ENCODE measurements at regions not wholly inside any gene's neighbourhood (a gene's known extent, or its start where the extent isn't known, plus 50 kb on each side); places are given as distances from the start of the nearest gene placed in this dataset.

- no peak for DNase-seq
These were observed 233.9 kb downstream of the PTPRU start for GRCh38 chr1:29470087-29470787.

DNA sequence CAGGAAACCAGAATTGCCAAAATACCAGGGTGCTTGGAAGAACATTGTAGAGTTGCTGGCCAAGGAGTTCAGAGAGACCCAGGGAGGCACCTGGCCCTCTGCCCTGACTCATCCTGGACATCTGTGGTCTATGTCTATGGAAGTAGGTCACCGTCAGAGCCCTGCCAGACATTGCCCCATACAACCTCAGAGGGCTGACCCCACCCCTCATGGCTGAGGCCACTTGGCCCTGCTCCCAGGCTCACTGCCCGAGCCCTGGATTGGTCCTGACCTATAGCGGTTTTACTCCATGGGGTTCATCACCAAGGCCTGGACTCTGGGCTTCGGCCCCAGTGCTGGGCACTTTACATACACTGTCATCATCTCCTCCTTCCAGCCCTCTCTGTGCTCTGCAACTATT, 233.1 kb downstream of the PTPRU start:
- no peak overlapping the region for H3K9ac ChIP-seq (ENCODE audit: insufficient read depth in 1 of 2, low read length in 2 of 2)
- H3K27ac ChIP-seq (ENCODE audit: low read depth in 1 of 2, low read length in 1 of 2) = no peak overlapping the region
- DNase-seq (no peak), ATAC-seq (ENCODE audit: insufficient read depth, low FRiP score) (no peak)
- H3K4me1 ChIP-seq (ENCODE audit: control insufficient read depth in 5 of 5, insufficient read depth in 5 of 5, low read length in 5 of 5) = peaks cover 0 to 6% (median 0%) of the 10 kb centered on the region in 5 donors
- peaks cover 0 to 11% (median under 1%) of the 10 kb centered on the region in 4 donors for H3K9me3 ChIP-seq (ENCODE audit: control insufficient read depth in 4 of 4, insufficient read depth in 3 of 4, low read length in 3 of 4)
- no peaks in the 10 kb centered on the region for H3K36me3 ChIP-seq (ENCODE audit: control insufficient read depth in 4 of 4, insufficient read depth in 4 of 4, low read length in 4 of 4)
- TF ChIP-seq CTCF (IDR thresholded peaks at IDR 0.05; ENCODE audit: control extremely low read depth, extremely low read depth) = no peak
- H3K27me3 ChIP-seq (ENCODE audit: control insufficient read depth in 3 of 3, insufficient read depth in 3 of 3, low read length in 2 of 3) = peaks cover 0 to 3% (median 2%) of the 10 kb centered on the region in 3 donors
- H3K4me3 ChIP-seq = no peak overlapping the region
- 57 to 61% methylated on average over 4 of the region's 4 CpGs for WGBS, 2 donors

More at GRCh38 chr1:29470087-29470787, 233.9 kb downstream of the PTPRU start:
- H3K27ac ChIP-seq (ENCODE audit: low read depth in 1 of 2, low read length in 1 of 2) = no peak overlapping the region
- no peak for ATAC-seq (ENCODE audit: insufficient read depth, low FRiP score)
- 63 to 64% methylated on average over 9 of the region's 9 CpGs for WGBS, 2 donors
- H3K9me3 ChIP-seq (ENCODE audit: control insufficient read depth in 4 of 4, insufficient read depth in 3 of 4, low read length in 3 of 4) = peaks cover 0 to 4% (median under 1%) of the 10 kb centered on the region in 4 donors
- H3K36me3 ChIP-seq (ENCODE audit: control insufficient read depth in 4 of 4, insufficient read depth in 4 of 4, low read length in 4 of 4) = no peaks in the 10 kb centered on the region
- no peak overlapping the region for H3K4me3 ChIP-seq
- peaks cover 0 to 6% (median 0%) of the 10 kb centered on the region in 5 donors for H3K4me1 ChIP-seq (ENCODE audit: control insufficient read depth in 5 of 5, insufficient read depth in 5 of 5, low read length in 5 of 5)
- no peak for TF ChIP-seq CTCF (IDR thresholded peaks at IDR 0.05; ENCODE audit: control extremely low read depth, extremely low read depth)
- H3K27me3 ChIP-seq (ENCODE audit: control insufficient read depth in 3 of 3, insufficient read depth in 3 of 3, low read length in 2 of 3) = peaks cover 0 to 3% (median 2%) of the 10 kb centered on the region in 3 donors
- H3K9ac ChIP-seq (ENCODE audit: insufficient read depth in 1 of 2, low read length in 2 of 2) = no peak overlapping the region

- DNase-seq (no peak), ATAC-seq (ENCODE audit: insufficient read depth, low FRiP score) (no peak)
- peaks cover 0 to 11% (median under 1%) of the 10 kb centered on the region in 4 donors for H3K9me3 ChIP-seq (ENCODE audit: control insufficient read depth in 4 of 4, insufficient read depth in 3 of 4, low read length in 3 of 4)
- peaks cover 0 to 2% (median 0%) of the 10 kb centered on the region in 3 donors for H3K27me3 ChIP-seq (ENCODE audit: control insufficient read depth in 3 of 3, insufficient read depth in 3 of 3, low read length in 2 of 3)
- no peaks in the 10 kb centered on the region for H3K36me3 ChIP-seq (ENCODE audit: control insufficient read depth in 4 of 4, insufficient read depth in 4 of 4, low read length in 4 of 4)
- no peak overlapping the region for H3K4me3 ChIP-seq
- WGBS, 2 donors = 61 to 62% methylated on average over 10 of the region's 10 CpGs
- H3K9ac ChIP-seq (ENCODE audit: insufficient read depth in 1 of 2, low read length in 2 of 2) = no peak overlapping the region
- no peak for TF ChIP-seq CTCF (IDR thresholded peaks at IDR 0.05; ENCODE audit: control extremely low read depth, extremely low read depth)
- H3K4me1 ChIP-seq (ENCODE audit: control insufficient read depth in 5 of 5, insufficient read depth in 5 of 5, low read length in 5 of 5) = no peaks in the 10 kb centered on the region
- no peak overlapping the region for H3K27ac ChIP-seq (ENCODE audit: low read depth in 1 of 2, low read length in 1 of 2)
These were observed 231.9 kb downstream of the PTPRU start for GRCh38 chr1:29467989-29468900.
